Coronary artery (tissue), 2 donors: ENCODE measurements at regions not wholly inside any gene's neighbourhood (a gene's known extent, or its start where the extent isn't known, plus 50 kb on each side); places are given as distances from the start of the nearest gene placed in this dataset.

ENCODE experiments used
- DNase-seq: peaks from one replicate; pipeline ENCODE4 v3.0.0-alpha.2; 2017; ENCODE audit warnings: low spot score
- H3K27ac ChIP-seq, 2 donors: fragments of 200-600 bp; sonication (generic); one replicate each; pipeline ENCODE4 v1.5.1; 2016 to 2019
- H3K4me3 ChIP-seq: fragments of 200-600 bp; sonication (generic); 2 replicates; pipeline ENCODE4 v1.5.1; 2016; ENCODE audit warnings: mild to moderate bottlenecking, moderate library complexity
- CTCF ChIP-seq: fragments of 200-600 bp; sonication (generic); IDR thresholded peaks from one replicate; pipeline ENCODE4 v1.5.1; 2019; ENCODE audit warnings: antibody characterized with exemption

- no peak for TF ChIP-seq CTCF
- no peak for DNase-seq
- no peak overlapping the region for H3K27ac ChIP-seq
- H3K4me3 ChIP-seq, result no peak overlapping the region
These were observed 707.4 kb upstream of the CHORDC1 start for GRCh38 chr11:90930252-90930651.

GRCh38 chr11:90919332-90919731, 696.5 kb upstream of the CHORDC1 start:
- Histone ChIP-seq H3K4me3 (no peak overlapping the region), H3K27ac (no peak overlapping the region)
- DNase-seq, result no peak
- TF ChIP-seq CTCF, result no peak

GRCh38 chr11:90916706-90917105, 693.9 kb upstream of the CHORDC1 start:
- DNase-seq, result no peak
- TF ChIP-seq CTCF, result no peak
- Histone ChIP-seq H3K4me3 (no peak overlapping the region), H3K27ac (no peak overlapping the region)

- no peak for DNase-seq
- H3K27ac ChIP-seq, result no peak overlapping the region
- TF ChIP-seq CTCF, result no peak
- no peak overlapping the region for H3K4me3 ChIP-seq
These were observed 690.4 kb upstream of the CHORDC1 start for GRCh38 chr11:90913131-90913668.

- H3K27ac ChIP-seq, result no peak overlapping the region
- no peak for TF ChIP-seq CTCF
These were observed 689.8 kb upstream of the CHORDC1 start for GRCh38 chr11:90912631-90913030.

GRCh38 chr11:90911192-90911591, 688.3 kb upstream of the CHORDC1 start:
- DNase-seq, result no peak
- H3K27ac ChIP-seq, result no peak overlapping the region
- H3K4me3 ChIP-seq, result no peak overlapping the region
- TF ChIP-seq CTCF, result no peak

More at GRCh38 chr11:90912631-90913030, 689.8 kb upstream of the CHORDC1 start:
- DNase-seq, result no peak
- no peak overlapping the region for H3K4me3 ChIP-seq

- no peak for DNase-seq
- no peak overlapping the region for H3K4me3 ChIP-seq
- no peak for TF ChIP-seq CTCF
These were observed 685.2 kb upstream of the CHORDC1 start for GRCh38 chr11:90908074-90908473.

More at GRCh38 chr11:90908074-90908473, 685.2 kb upstream of the CHORDC1 start:
- H3K27ac ChIP-seq, result no peak overlapping the region
